HG03565 (cell line): ENCODE measurements at regions not wholly inside any gene's neighbourhood (a gene's known extent, or its start where the extent isn't known, plus 50 kb on each side); places are given as distances from the start of the nearest gene placed in this dataset.

Experiments
- ATAC-seq: cut with Tn5 transposase; IDR thresholded peaks from one replicate; pipeline ENCODE4 v1.9.1; 2021; ENCODE audit warnings: mild to moderate bottlenecking, moderate library complexity; ENCODE audit not compliant: unreplicated experiment

- no peak for ATAC-seq
These were observed 62.1 kb upstream of the VLDLR start for GRCh38 chr9:2559192-2560152.

GRCh38 chr9:2560180-2560579, 61.4 kb upstream of the VLDLR start:
- ATAC-seq, result no peak

GRCh38 chr9:2565676-2566340, 55.8 kb upstream of the VLDLR start:
- ATAC-seq, result no peak

- no peak for ATAC-seq
These were observed 53.7 kb upstream of the VLDLR start for GRCh38 chr9:2567922-2568321.

GRCh38 chr9:2568689-2569088, 52.9 kb upstream of the VLDLR start:
- ATAC-seq, result no peak

- peak; percentile 92 for ATAC-seq
These were observed 50.7 kb upstream of the VLDLR start for GRCh38 chr9:2570615-2571479.
